ENCODE measurements at regions not wholly inside any gene's neighbourhood (a gene's known extent, or its start where the extent isn't known, plus 50 kb on each side); places are given as distances from the start of the nearest gene placed in this dataset.

DNA sequence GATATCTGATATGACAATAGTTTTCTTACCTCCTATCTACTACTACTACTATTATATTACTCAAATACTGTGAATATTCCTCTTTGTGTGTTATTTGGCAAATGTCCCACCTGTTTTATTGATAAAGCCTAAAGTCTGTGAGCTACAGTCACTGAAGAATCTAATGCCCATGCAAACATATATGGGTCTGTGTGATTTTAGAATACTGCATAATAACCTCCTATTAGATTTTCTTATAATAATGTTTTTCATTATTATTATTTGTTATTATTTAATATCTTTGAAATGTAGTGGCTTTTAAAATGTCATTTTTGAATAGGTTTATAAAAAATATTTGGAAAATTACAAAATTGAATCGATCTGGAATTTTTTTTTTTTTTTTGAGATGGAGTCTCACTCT lies 1330.8 kb upstream of the MIR17HG start:
- no peak for DNase-seq
- Histone ChIP-seq H3K9me3 (no peaks in the 10 kb centered on the region), H3K27me3 (no peaks in the 10 kb centered on the region), H3K27ac (no peak overlapping the region), H3K36me3 (no peaks in the 10 kb centered on the region), H3K4me3 (no peak overlapping the region), H3K4me1 (no peaks in the 10 kb centered on the region)
- in situ Hi-C loops (cut with MboI; ENCODE audit: low pct_ligation_motif_present in 1 of 4, low pct_unique_long_range_greater_than_20kb in 1 of 4, low sequenced_read_pairs in 3 of 4) (no loop called here), intact Hi-C loops (cut with DNase I; ENCODE audit: low total_unique reads) (no loop called here)
- 85 to 90% methylated on average over 1 of the region's 1 CpG for WGBS, 2 donors (ENCODE audit: low coverage in 1 of 2)
- TF ChIP-seq POLR2AphosphoS5 (IDR thresholded peaks at IDR 0.05) (no peak), POLR2A (IDR thresholded peaks at IDR 0.05) (no peak), EP300 (IDR thresholded peaks at IDR 0.05; ENCODE audit: low read depth) (no peak)
- TF ChIP-seq, protein P1, sequence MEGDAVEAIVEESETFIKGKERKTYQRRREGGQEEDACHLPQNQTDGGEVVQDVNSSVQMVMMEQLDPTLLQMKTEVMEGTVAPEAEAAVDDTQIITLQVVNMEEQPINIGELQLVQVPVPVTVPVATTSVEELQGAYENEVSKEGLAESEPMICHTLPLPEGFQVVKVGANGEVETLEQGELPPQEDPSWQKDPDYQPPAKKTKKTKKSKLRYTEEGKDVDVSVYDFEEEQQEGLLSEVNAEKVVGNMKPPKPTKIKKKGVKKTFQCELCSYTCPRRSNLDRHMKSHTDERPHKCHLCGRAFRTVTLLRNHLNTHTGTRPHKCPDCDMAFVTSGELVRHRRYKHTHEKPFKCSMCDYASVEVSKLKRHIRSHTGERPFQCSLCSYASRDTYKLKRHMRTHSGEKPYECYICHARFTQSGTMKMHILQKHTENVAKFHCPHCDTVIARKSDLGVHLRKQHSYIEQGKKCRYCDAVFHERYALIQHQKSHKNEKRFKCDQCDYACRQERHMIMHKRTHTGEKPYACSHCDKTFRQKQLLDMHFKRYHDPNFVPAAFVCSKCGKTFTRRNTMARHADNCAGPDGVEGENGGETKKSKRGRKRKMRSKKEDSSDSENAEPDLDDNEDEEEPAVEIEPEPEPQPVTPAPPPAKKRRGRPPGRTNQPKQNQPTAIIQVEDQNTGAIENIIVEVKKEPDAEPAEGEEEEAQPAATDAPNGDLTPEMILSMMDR (IDR thresholded peaks at IDR 0.05), result no peak

DNA sequence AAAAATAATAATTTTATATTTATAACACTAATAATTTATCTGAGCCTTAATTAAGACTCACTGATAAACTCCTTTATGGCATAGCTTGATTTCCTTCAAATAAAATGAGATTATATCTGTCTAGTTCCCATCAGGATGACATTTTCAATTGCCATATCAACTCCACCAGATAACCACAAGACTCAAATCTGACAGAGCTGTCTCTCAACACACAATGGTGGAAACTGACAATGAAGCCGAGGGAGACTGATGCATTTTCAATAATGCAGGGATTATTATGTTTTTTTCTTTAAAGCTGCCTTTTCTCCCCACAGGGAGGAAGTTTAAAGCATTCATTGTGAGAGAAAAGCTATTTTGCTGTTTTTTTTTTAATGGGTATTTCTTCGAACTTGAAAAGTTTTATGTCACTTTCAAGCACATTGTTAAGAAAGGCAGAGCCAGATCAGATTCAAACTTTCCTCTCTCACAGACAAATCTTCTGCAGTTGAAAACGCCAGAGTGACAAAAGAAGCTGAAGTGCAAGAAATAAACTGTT lies 1326.9 kb upstream of the MIR17HG start:
- H3K36me3 ChIP-seq, result no peaks in the 10 kb centered on the region
- no peak overlapping the region for H3K4me3 ChIP-seq
- intact Hi-C loops (cut with DNase I; ENCODE audit: low total_unique reads) (no loop called here), in situ Hi-C loops (cut with MboI; ENCODE audit: low pct_ligation_motif_present in 1 of 4, low pct_unique_long_range_greater_than_20kb in 1 of 4, low sequenced_read_pairs in 3 of 4) (no loop called here)
- no peaks in the 10 kb centered on the region for H3K4me1 ChIP-seq
- no peaks in the 10 kb centered on the region for H3K27me3 ChIP-seq
- no peaks in the 10 kb centered on the region for H3K9me3 ChIP-seq
- H3K27ac ChIP-seq, result no peak overlapping the region
- WGBS, 2 donors (ENCODE audit: low coverage in 1 of 2), result 61 to 82% methylated on average over 3 of the region's 3 CpGs
- TF ChIP-seq EP300 (IDR thresholded peaks at IDR 0.05; ENCODE audit: low read depth), result no peak
- no peak for TF ChIP-seq POLR2A (IDR thresholded peaks at IDR 0.05)
- TF ChIP-seq, protein P1 (IDR thresholded peaks at IDR 0.05), result no peak
- no peak for TF ChIP-seq POLR2AphosphoS5 (IDR thresholded peaks at IDR 0.05)
- DNase-seq, result no peak

DNA sequence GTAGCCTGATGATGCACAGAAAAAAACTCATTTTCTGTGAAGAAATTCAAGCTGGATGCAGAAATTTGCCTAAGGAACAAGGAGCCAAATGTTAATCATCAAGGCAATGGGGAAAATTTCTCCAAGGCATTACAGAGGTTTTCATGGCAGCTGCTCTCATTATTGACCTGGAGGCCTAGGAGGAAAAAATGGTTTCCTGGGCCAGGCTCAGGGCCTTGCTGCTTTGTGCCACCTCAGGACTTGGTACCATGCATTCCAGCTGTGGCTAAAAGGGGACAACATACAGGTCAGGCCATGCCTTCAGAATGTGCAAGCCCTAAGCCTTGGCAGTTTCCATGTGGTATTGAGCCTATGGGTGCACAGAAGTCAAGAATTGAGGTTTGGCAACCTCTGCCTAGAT lies 1320.1 kb upstream of the MIR17HG start:
- Histone ChIP-seq H3K9me3 (no peaks in the 10 kb centered on the region), H3K4me3 (no peak overlapping the region), H3K36me3 (no peaks in the 10 kb centered on the region), H3K27ac (no peak overlapping the region), H3K27me3 (no peaks in the 10 kb centered on the region), H3K4me1 (no peaks in the 10 kb centered on the region)
- in situ Hi-C loops (cut with MboI; ENCODE audit: low pct_ligation_motif_present in 1 of 4, low pct_unique_long_range_greater_than_20kb in 1 of 4, low sequenced_read_pairs in 3 of 4), result no loop called here
- TF ChIP-seq, protein P1 (IDR thresholded peaks at IDR 0.05), result no peak
- TF ChIP-seq EP300 (IDR thresholded peaks at IDR 0.05; ENCODE audit: low read depth) (no peak), POLR2A (IDR thresholded peaks at IDR 0.05) (no peak), POLR2AphosphoS5 (IDR thresholded peaks at IDR 0.05) (no peak)
- DNase-seq, result no peak
- intact Hi-C loops (cut with DNase I; ENCODE audit: low total_unique reads), result no loop called here

DNA sequence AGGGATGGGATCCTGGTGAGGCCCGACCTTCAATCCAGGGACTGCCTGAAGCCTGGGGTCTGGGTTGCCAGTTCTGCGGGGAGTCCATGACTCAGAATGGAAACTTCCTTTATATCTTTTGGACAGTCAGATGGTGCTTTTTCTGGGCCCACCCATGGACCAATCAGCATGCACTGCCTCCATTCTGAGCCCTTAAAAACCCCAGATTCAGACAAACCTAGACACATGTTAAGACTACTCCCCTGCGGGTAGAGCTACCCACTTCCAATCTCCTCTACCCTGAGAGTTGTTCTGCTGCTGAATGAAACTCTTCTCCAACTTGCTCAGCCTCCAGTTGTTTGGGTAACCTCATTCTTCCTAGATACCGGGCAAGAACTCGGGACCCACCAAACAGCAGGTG lies 1315.2 kb upstream of the MIR17HG start:
- Histone ChIP-seq H3K9me3 (no peaks in the 10 kb centered on the region), H3K4me1 (no peaks in the 10 kb centered on the region), H3K27me3 (no peaks in the 10 kb centered on the region), H3K4me3 (no peak overlapping the region), H3K27ac (no peak overlapping the region), H3K36me3 (no peaks in the 10 kb centered on the region)
- 72 to 82% methylated on average over 2 to 5 of the region's 5 CpGs for WGBS, 2 donors (ENCODE audit: low coverage in 1 of 2)
- DNase-seq, result no peak
- TF ChIP-seq EP300 (IDR thresholded peaks at IDR 0.05; ENCODE audit: low read depth) (no peak), POLR2A (IDR thresholded peaks at IDR 0.05) (no peak), POLR2AphosphoS5 (IDR thresholded peaks at IDR 0.05) (no peak)
- TF ChIP-seq, protein P1 (IDR thresholded peaks at IDR 0.05), result no peak
- intact Hi-C loops (cut with DNase I; ENCODE audit: low total_unique reads), result no loop called here
- in situ Hi-C loops (cut with MboI; ENCODE audit: low pct_ligation_motif_present in 1 of 4, low pct_unique_long_range_greater_than_20kb in 1 of 4, low sequenced_read_pairs in 3 of 4), result no loop called here
